H1 (cell line): ENCODE measurements at regions not wholly inside any gene's neighbourhood (a gene's known extent, or its start where the extent isn't known, plus 50 kb on each side); places are given as distances from the start of the nearest gene placed in this dataset.

ENCODE experiments used
- CTCF ChIA-PET: fragments of 300-600 bp; sonication (Branson Sonifier 250); formaldehyde crosslinking; loops from one replicate; lab custom pipeline; 2021; ENCODE audit not compliant: partially characterized antibody; lab: Charles Lee
- POLR2A ChIA-PET: fragments of 300-600 bp; sonication (Branson Sonifier 250); formaldehyde crosslinking; loops from one replicate; lab custom pipeline; 2021; ENCODE audit warnings: inconsistent platforms; ENCODE audit not compliant: partially characterized antibody; lab: Charles Lee
- DNase-seq, 2 experiments: peaks; one replicate each; pipeline versions ENCODE4 v3.0.0 to v3.0.0-alpha.2; 2010 to 2022; ENCODE audit warnings: low spot score in 2 of 2, low read depth in 1 of 2, mixed read lengths in 1 of 2
- FAIRE-seq: peaks from 2 replicates; lab custom pipeline; 2011; peaks lifted over from hg19 to GRCh38; lab: Jason Lieb, UNC
- H2AFZ ChIP-seq: 2 replicates; pipeline ENCODE4 v1.8.1; 2012; ENCODE audit warnings: low read length, inconsistent platforms
- H2AK5ac ChIP-seq: 2 replicates; pipeline ENCODE4 v1.6.1; 2013; ENCODE audit warnings: low read depth, low read length
- H2BK120ac ChIP-seq: replicated peaks from 2 replicates; pipeline ENCODE3; 2013; ENCODE audit warnings: low read depth, low read length, inconsistent platforms
- H2BK12ac ChIP-seq: 2 replicates; pipeline ENCODE4 v1.6.1; 2013; ENCODE audit warnings: low read depth, low read length
- H2BK15ac ChIP-seq: 2 replicates; pipeline ENCODE4 v1.6.1; 2013; ENCODE audit warnings: low read length
- H2BK20ac ChIP-seq: 2 replicates; pipeline ENCODE4 v1.6.1; 2013; ENCODE audit warnings: low read length
- H2BK5ac ChIP-seq: 2 replicates; pipeline ENCODE4 v1.6.1; 2013; ENCODE audit warnings: low read depth, low read length
- H3K14ac ChIP-seq: 2 replicates; pipeline ENCODE4 v1.6.1; 2013; ENCODE audit warnings: inconsistent platforms; ENCODE audit not compliant: insufficient read length
- H3K18ac ChIP-seq: 2 replicates; pipeline ENCODE4 v1.6.1; 2013; ENCODE audit warnings: low read length; ENCODE audit errors: extremely low read depth
- H3K23ac ChIP-seq: 2 replicates; pipeline ENCODE4 v1.6.1; 2013; ENCODE audit warnings: inconsistent platforms; ENCODE audit not compliant: insufficient read length
- H3K23me2 ChIP-seq: 2 replicates; pipeline ENCODE4 v1.6.1; 2013; ENCODE audit warnings: low read depth, low read length
- H3K27ac ChIP-seq: 2 replicates; pipeline ENCODE4 v1.6.1; 2011; ENCODE audit warnings: low read depth, low read length, inconsistent platforms
- H3K27me3 ChIP-seq, 4 experiments: replicated peaks in 1 of 4; 1 replicate in 1 of 4; 2 replicates in 3 of 4; pipeline versions ENCODE4 v1.6.1 to v1.8.1; 2011 to 2013; ENCODE audit warnings: low read length in 3 of 4, mild to moderate bottlenecking in 3 of 4, inconsistent platforms in 2 of 4, mixed read lengths in 2 of 4, moderate library complexity in 1 of 4; ENCODE audit not compliant: control insufficient read depth in 3 of 4, insufficient read depth in 3 of 4; ENCODE audit errors: extremely low read depth in 1 of 4
- H3K36me3 ChIP-seq, 4 experiments: 2 replicates each; pipeline versions ENCODE4 v1.6.1 to v1.8.1; 2011 to 2013; ENCODE audit warnings: mild to moderate bottlenecking in 4 of 4, low read length in 3 of 4, moderate library complexity in 2 of 4, control low read depth in 1 of 4, inconsistent platforms in 1 of 4; ENCODE audit not compliant: insufficient read depth in 4 of 4, control insufficient read depth in 2 of 4
- H3K4ac ChIP-seq: replicated peaks from 2 replicates; pipeline ENCODE3; 2013; ENCODE audit warnings: low read length, low read depth, mixed read lengths, inconsistent platforms; ENCODE audit not compliant: insufficient read length
- H3K4me1 ChIP-seq, 4 experiments: replicated peaks in 1 of 4; 1 replicate in 1 of 4; 2 replicates in 3 of 4; pipeline versions ENCODE4 v1.6.1 to v1.8.1; 2011 to 2013; ENCODE audit warnings: low read length in 3 of 4, inconsistent platforms in 2 of 4, mixed read lengths in 1 of 4; ENCODE audit not compliant: insufficient read depth in 4 of 4, control insufficient read depth in 3 of 4
- H3K4me2 ChIP-seq, 2 experiments: 2 replicates each; pipeline versions ENCODE4 v1.6.1 to v1.8.1; 2011 to 2013; ENCODE audit warnings: low read depth in 2 of 2, low read length in 2 of 2, control low read depth in 1 of 2, inconsistent platforms in 1 of 2, mild to moderate bottlenecking in 1 of 2; ENCODE audit not compliant: insufficient read depth in 1 of 2
- H3K4me3 ChIP-seq, 4 experiments: fragments of 200-600, 300-600 bp in 1 of 4; sonication (generic), shearing (Covaris generic), sonication (Bioruptor Twin) in 1 of 4; 2 replicates each; pipeline versions ENCODE4 v1.5.1 to v1.8.1; 2011 to 2016; ENCODE audit warnings: low read length in 4 of 4, low read depth in 3 of 4, control low read depth in 2 of 4, inconsistent platforms in 2 of 4, mild to moderate bottlenecking in 2 of 4, mixed read lengths in 1 of 4, moderate library complexity in 1 of 4; ENCODE audit not compliant: insufficient read depth in 2 of 4; ENCODE audit errors: extremely low read depth in 1 of 4
- H3K56ac ChIP-seq: replicated peaks from 2 replicates; pipeline ENCODE3; 2013; ENCODE audit warnings: low read depth, mild to moderate bottlenecking, mixed read lengths, low read length, inconsistent platforms; ENCODE audit not compliant: insufficient read length
- H3K79me1 ChIP-seq: 2 replicates; pipeline ENCODE4 v1.6.1; 2013; ENCODE audit warnings: low read depth, low read length, control low read depth
- H3K79me2 ChIP-seq, 2 experiments: 2 replicates each; pipeline versions ENCODE4 v1.6.1 to v1.8.1; 2012 to 2013; ENCODE audit warnings: low read length in 2 of 2, mild to moderate bottlenecking in 2 of 2, inconsistent platforms in 1 of 2; ENCODE audit not compliant: insufficient read depth in 2 of 2, control insufficient read depth in 1 of 2
- H3K9ac ChIP-seq, 4 experiments: replicated peaks in 1 of 4; 1 replicate in 1 of 4; 2 replicates in 3 of 4; pipeline versions ENCODE4 v1.6.1 to v1.8.1; 2011 to 2013; ENCODE audit warnings: low read depth in 3 of 4, low read length in 3 of 4, control low read depth in 2 of 4, mild to moderate bottlenecking in 2 of 4, moderate library complexity in 2 of 4, inconsistent platforms in 1 of 4; ENCODE audit errors: extremely low read depth in 1 of 4
- H3K9me3 ChIP-seq, 2 experiments: 2 replicates each; pipeline versions ENCODE4 v1.6.1 to v1.8.1; 2012 to 2013; ENCODE audit warnings: mild to moderate bottlenecking in 2 of 2, moderate library complexity in 2 of 2, control low read depth in 1 of 2, inconsistent platforms in 1 of 2, low read depth in 1 of 2, low read length in 1 of 2, mixed read lengths in 1 of 2; ENCODE audit not compliant: insufficient read depth in 2 of 2
- H4K20me1 ChIP-seq, 2 experiments: replicated peaks in 1 of 2; 2 replicates each; pipeline versions ENCODE3 to v1.8.1; 2011 to 2013; ENCODE audit warnings: inconsistent platforms in 2 of 2, low read length in 2 of 2, mild to moderate bottlenecking in 1 of 2; ENCODE audit not compliant: insufficient read depth in 2 of 2, control insufficient read depth in 1 of 2
- H4K5ac ChIP-seq: 2 replicates; pipeline ENCODE4 v1.6.1; 2013; ENCODE audit warnings: low read length, low read depth, mixed read lengths, inconsistent platforms; ENCODE audit not compliant: insufficient read length
- H4K8ac ChIP-seq: 2 replicates; pipeline ENCODE4 v1.8.0; 2013; ENCODE audit warnings: mild to moderate bottlenecking, moderate library complexity, low read length, inconsistent platforms; ENCODE audit not compliant: insufficient read depth; ENCODE audit errors: extremely low read depth
- H4K91ac ChIP-seq: replicated peaks from 2 replicates; pipeline ENCODE3; 2013; ENCODE audit warnings: low read length, mixed read lengths, inconsistent platforms; ENCODE audit not compliant: insufficient read length
- ATF3 ChIP-seq: IDR thresholded peaks from 2 replicates; pipeline ENCODE4 v1.6.1; 2011; ENCODE audit warnings: low read depth, mild to moderate bottlenecking, low read length; ENCODE audit not compliant: insufficient read depth
- BCL11A ChIP-seq, 2 experiments: IDR thresholded peaks; one replicate each; pipeline ENCODE4 v1.6.1; 2011; ENCODE audit warnings: low read depth in 2 of 2, low read length in 2 of 2, mild to moderate bottlenecking in 2 of 2
- E2F6 ChIP-seq: IDR thresholded peaks from 2 replicates; pipeline ENCODE4 v1.6.1; 2012; ENCODE audit warnings: inconsistent platforms
- EGR1 ChIP-seq: IDR thresholded peaks from 2 replicates; pipeline ENCODE4 v1.6.1; 2011; ENCODE audit warnings: low read depth, low read length, borderline replicate concordance
- FOSL1 ChIP-seq: IDR thresholded peaks from 2 replicates; pipeline ENCODE4 v1.6.1; 2011; ENCODE audit warnings: mild to moderate bottlenecking, low read depth, low read length, moderate library complexity; ENCODE audit not compliant: insufficient read depth
- KDM5A ChIP-seq: fragments of 200-600 bp; IDR thresholded peaks from 2 replicates; pipeline ENCODE4 v1.7.1; 2012; ENCODE audit warnings: mild to moderate bottlenecking, low read length, inconsistent platforms, mixed read lengths
- MAFK ChIP-seq: IDR thresholded peaks from 2 replicates; pipeline ENCODE4 v1.6.1; 2012; ENCODE audit warnings: low read depth, mild to moderate bottlenecking, improper control_type of control experiment, low read length
- PHF8 ChIP-seq: fragments of 200-600 bp; sonication (generic); conservative IDR thresholded peaks from 2 replicates; pipeline ENCODE4 v1.7.1; 2012; ENCODE audit warnings: low read depth, mild to moderate bottlenecking, inconsistent platforms, low read length, moderate library complexity
- SIX5 ChIP-seq: IDR thresholded peaks from 2 replicates; pipeline ENCODE4 v1.6.1; 2011; ENCODE audit warnings: mild to moderate bottlenecking, low read depth, low read length
- SP4 ChIP-seq: IDR thresholded peaks from 2 replicates; pipeline ENCODE4 v1.6.1; 2012; ENCODE audit warnings: low read length, inconsistent platforms
- SUZ12 ChIP-seq: fragments of 200-600 bp; sonication (generic); IDR thresholded peaks from 2 replicates; pipeline ENCODE4 v1.6.1; 2012; ENCODE audit warnings: mild to moderate bottlenecking, inconsistent platforms, low read length, moderate library complexity, mixed read lengths
- USF2 ChIP-seq: IDR thresholded peaks from 2 replicates; pipeline ENCODE4 v1.6.1; 2011; ENCODE audit warnings: low read length, improper control_type of control experiment
- ZNF274 ChIP-seq: IDR thresholded peaks from 2 replicates; pipeline ENCODE4 v1.7.0; 2012; ENCODE audit warnings: low read length, borderline replicate concordance; ENCODE audit errors: extremely low read depth
- WGBS, 2 experiments: shearing (Covaris generic) in 1 of 2; methylation state at CpG; one replicate each; pipeline versions ENCODE4 v1.1.6 to v1.1.7; 2013 to 2015; ENCODE audit warnings: low lambda C conversion rate in 2 of 2, mixed read lengths in 2 of 2, inconsistent platforms in 1 of 2, low coverage in 1 of 2, missing lambda C conversion rate in 1 of 2; ENCODE audit not compliant: insufficient replicate concordance in 2 of 2, insufficient coverage in 1 of 2, insufficient read length in 1 of 2; ENCODE audit errors: extremely low coverage in 1 of 2, missing lambda C conversion rate in 1 of 2; 5-methylcytosine and 5-hydroxymethylcytosine counted together

DNA sequence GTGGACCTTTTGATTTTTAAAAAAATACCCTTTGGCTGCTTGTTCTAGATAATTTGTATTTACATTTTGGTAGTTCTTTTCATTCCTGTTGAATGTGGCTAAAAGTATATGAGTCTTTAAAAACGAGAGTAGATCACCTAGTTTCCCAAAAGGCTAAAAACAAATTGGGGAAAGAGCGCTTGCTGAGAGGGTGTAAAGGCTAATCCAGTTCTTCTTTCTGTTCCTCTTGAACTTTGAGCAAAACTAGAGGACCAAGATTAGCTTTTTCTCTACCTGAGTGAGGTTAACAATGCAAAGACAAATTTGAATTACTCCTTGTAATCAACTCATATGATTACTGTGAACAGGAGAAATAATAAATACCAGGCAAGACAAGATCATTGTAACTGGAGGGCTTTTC is 2513.2 kb downstream of the PCDH9 start:
- H3K4ac ChIP-seq, result no peak overlapping the region
- no peak overlapping the region for H2BK15ac ChIP-seq
- no peak overlapping the region for H3K23ac ChIP-seq
- H3K36me3 ChIP-seq, result no peaks in the 10 kb centered on the region
- no peak overlapping the region for H2BK120ac ChIP-seq
- no peak overlapping the region for H3K4me3 ChIP-seq
- H2AFZ ChIP-seq, result peak overlapping the region; percentile 74
- H3K79me1 ChIP-seq, result no peaks in the 10 kb centered on the region
- H2BK12ac ChIP-seq, result no peak overlapping the region
- H3K18ac ChIP-seq, result no peak overlapping the region
- no peak overlapping the region for H2AK5ac ChIP-seq
- H3K14ac ChIP-seq, result no peak overlapping the region
- no peak overlapping the region for H4K91ac ChIP-seq
- WGBS, 2 experiments, result 71% methylated on average over 2 of the region's 2 CpGs; no CpG with 5 or more reads in 1 of the 2 experiments
- no peak overlapping the region for H2BK5ac ChIP-seq
- H3K9ac ChIP-seq, result no peak overlapping the region
- no peak overlapping the region for H3K4me2 ChIP-seq
- ChIA-PET CTCF (no interaction called here), POLR2A (no interaction called here)
- no peaks in the 10 kb centered on the region for H3K9me3 ChIP-seq
- H3K56ac ChIP-seq, result no peak overlapping the region
- no peak overlapping the region for H4K8ac ChIP-seq
- H3K79me2 ChIP-seq, result no peaks in the 10 kb centered on the region
- no peak overlapping the region for H4K5ac ChIP-seq
- no peaks in the 10 kb centered on the region for H3K23me2 ChIP-seq
- no peak for DNase-seq
- H4K20me1 ChIP-seq, result no peaks in the 10 kb centered on the region
- no peaks in the 10 kb centered on the region for H3K27me3 ChIP-seq
- H3K27ac ChIP-seq, result no peak overlapping the region
- H2BK20ac ChIP-seq, result no peak overlapping the region
- no peak for FAIRE-seq
- H3K4me1 ChIP-seq, result no peaks in the 10 kb centered on the region
- TF ChIP-seq E2F6, result no peak
- TF ChIP-seq ZNF274, result no peak
- TF ChIP-seq EGR1, result no peak
- TF ChIP-seq PHF8, result no peak
- no peak for TF ChIP-seq SUZ12
- no peak for TF ChIP-seq MAFK
- TF ChIP-seq FOSL1, result no peak
- TF ChIP-seq SIX5, result no peak
- TF ChIP-seq ATF3, result no peak
- TF ChIP-seq SP4, result no peak
- no peak for TF ChIP-seq KDM5A
- TF ChIP-seq BCL11A (IDR thresholded peaks at IDR 0.05; ENCODE audit: low read depth in 2 of 2, low read length in 2 of 2), result no peak
- no peak for TF ChIP-seq USF2
